HEK293 (cell line): ENCODE measurements at regions not wholly inside any gene's neighbourhood (a gene's known extent, or its start where the extent isn't known, plus 50 kb on each side); places are given as distances from the start of the nearest gene placed in this dataset.

Experiments
- CTCF ChIA-PET: fragments of 350-600 bp; formaldehyde crosslinking; extraction: SDS; loops from one replicate; lab custom pipeline; 2021; ENCODE audit warnings: antibody characterized with exemption; lab: Yijun Ruan, JAX
- POLR2A ChIA-PET: fragments of 300-600 bp; formaldehyde crosslinking; extraction: SDS; loops from one replicate; lab custom pipeline; 2020; ENCODE audit warnings: antibody characterized with exemption, inconsistent platforms; lab: Yijun Ruan, JAX
- H3K27ac ChIP-seq: fragments of 200-500 bp; sonication (Bioruptor generic); 2 replicates; pipeline ENCODE4 v1.5.1; 2014; ENCODE audit warnings: low read depth, low read length, control low read depth, inconsistent platforms; ENCODE audit errors: extremely low read depth
- H3K36me3 ChIP-seq, 2 experiments: fragments of 200-500 bp in 1 of 2; sonication (Bioruptor generic) in 1 of 2; 1 replicate in 1 of 2; 2 replicates in 1 of 2; pipeline ENCODE4 v1.5.1; 2014 to 2017; ENCODE audit warnings: inconsistent platforms in 2 of 2, low read length in 2 of 2; ENCODE audit not compliant: control insufficient read depth in 2 of 2, insufficient read depth in 1 of 2
- H3K4me1 ChIP-seq: fragments of 200-500 bp; sonication (Bioruptor generic); 2 replicates; pipeline ENCODE4 v1.5.1; 2014; ENCODE audit warnings: mild to moderate bottlenecking, low read length, inconsistent platforms; ENCODE audit not compliant: control insufficient read depth, insufficient read depth
- H3K4me3 ChIP-seq: 2 replicates; pipeline ENCODE4 v1.5.1; 2011; ENCODE audit warnings: low read depth, mild to moderate bottlenecking, control low read depth, low read length, moderate library complexity
- H3K9me3 ChIP-seq: fragments of 200-500 bp; sonication (Bioruptor generic); 2 replicates; pipeline ENCODE4 v1.5.1; 2014; ENCODE audit warnings: low read depth, low read length, inconsistent platforms; ENCODE audit not compliant: control insufficient read depth, insufficient read depth
- GLI2 ChIP-seq: fragments of 450-650 bp; formaldehyde crosslinking; IDR thresholded peaks from 2 replicates; pipeline ENCODE4; 2017; ENCODE audit warnings: missing biosample characterization, missing genetic modification characterization, low read depth, borderline replicate concordance
- GLIS2 ChIP-seq: fragments of 450-650 bp; formaldehyde crosslinking; IDR thresholded peaks from 2 replicates; pipeline ENCODE4 v1.5.1; 2016; ENCODE audit warnings: missing biosample characterization, missing genetic modification characterization
- HOXC10 ChIP-seq: sonication (generic); formaldehyde crosslinking; IDR thresholded peaks from 2 replicates; pipeline ENCODE4 v1.8.1; 2023; ENCODE audit warnings: mild to moderate bottlenecking, missing genetic modification reagents
- KLF1 ChIP-seq: fragments of 450-650 bp; formaldehyde crosslinking; IDR thresholded peaks from 2 replicates; pipeline ENCODE4 v1.5.1; 2016; ENCODE audit warnings: missing biosample characterization, missing genetic modification characterization
- MYNN ChIP-seq: fragments of 450-650 bp; formaldehyde crosslinking; IDR thresholded peaks from 2 replicates; pipeline ENCODE4 v1.5.1; 2016; ENCODE audit warnings: missing biosample characterization, missing genetic modification characterization, borderline replicate concordance
- ZBTB48 ChIP-seq: fragments of 450-650 bp; formaldehyde crosslinking; IDR thresholded peaks from 2 replicates; pipeline ENCODE4 v1.5.1; 2016; ENCODE audit warnings: missing biosample characterization, missing genetic modification characterization
- ZNF10 ChIP-seq: fragments of 450-650 bp; formaldehyde crosslinking; IDR thresholded peaks from 2 replicates; pipeline ENCODE4 v1.5.1; 2017; ENCODE audit warnings: missing biosample characterization, missing genetic modification characterization
- ZNF202 ChIP-seq: fragments of 450-650 bp; formaldehyde crosslinking; IDR thresholded peaks from 2 replicates; pipeline ENCODE4 v1.5.1; 2016; ENCODE audit warnings: missing biosample characterization, missing genetic modification characterization, borderline replicate concordance
- ZNF37A ChIP-seq: fragments of 450-650 bp; IDR thresholded peaks from 2 replicates; pipeline ENCODE4 v1.5.1; 2018; ENCODE audit warnings: missing biosample characterization, missing genetic modification characterization
- ZNF394 ChIP-seq: fragments of 450-650 bp; formaldehyde crosslinking; IDR thresholded peaks from 2 replicates; pipeline ENCODE4 v1.5.1; 2016; ENCODE audit warnings: missing biosample characterization, missing genetic modification characterization, mild to moderate bottlenecking, moderate library complexity, borderline replicate concordance
- ZNF555 ChIP-seq: fragments of 450-650 bp; formaldehyde crosslinking; conservative IDR thresholded peaks from 2 replicates; pipeline ENCODE4 v1.5.1; 2017; ENCODE audit warnings: missing biosample characterization, mild to moderate bottlenecking, missing genetic modification characterization, inconsistent platforms
- ZNF585B ChIP-seq: fragments of 450-650 bp; formaldehyde crosslinking; IDR thresholded peaks from 2 replicates; pipeline ENCODE4 v1.5.1; 2016; ENCODE audit warnings: missing biosample characterization, missing genetic modification characterization
- ZNF792 ChIP-seq: fragments of 450-650 bp; formaldehyde crosslinking; IDR thresholded peaks from 2 replicates; pipeline ENCODE4 v1.5.1; 2016; ENCODE audit warnings: missing biosample characterization, missing genetic modification characterization
- ZNF830 ChIP-seq: fragments of 450-650 bp; IDR thresholded peaks from 2 replicates; pipeline ENCODE4 v1.5.0; 2018; ENCODE audit warnings: missing biosample characterization, missing genetic modification characterization, low read depth, mild to moderate bottlenecking, moderate library complexity
- TF ChIP-seq, protein P1 (sequence below): fragments of 450-650 bp; formaldehyde crosslinking; IDR thresholded peaks from 2 replicates; pipeline ENCODE4 v1.5.1; 2016; ENCODE audit warnings: missing biosample characterization, missing genetic modification characterization
- TF ChIP-seq, protein P2 (sequence below): fragments of 450-650 bp; formaldehyde crosslinking; IDR thresholded peaks from 2 replicates; pipeline ENCODE4 v1.5.1; 2016; ENCODE audit warnings: missing biosample characterization, missing genetic modification characterization
- TF ChIP-seq, protein P3 (sequence below): fragments of 450-650 bp; formaldehyde crosslinking; IDR thresholded peaks from 2 replicates; pipeline ENCODE4 v1.5.1; 2016; ENCODE audit warnings: missing biosample characterization, missing genetic modification characterization
- TF ChIP-seq, protein P4 (sequence below): fragments of 450-650 bp; formaldehyde crosslinking; IDR thresholded peaks from 2 replicates; pipeline ENCODE4 v1.5.1; 2016; ENCODE audit warnings: missing biosample characterization, missing genetic modification characterization
- TF ChIP-seq, protein P5 (sequence below): sonication (generic); formaldehyde crosslinking; IDR thresholded peaks from 2 replicates; pipeline ENCODE4 v1.8.1; 2022; ENCODE audit warnings: mild to moderate bottlenecking, moderate library complexity, missing genetic modification reagents
- TF ChIP-seq, protein P6 (sequence below): fragments of 450-650 bp; formaldehyde crosslinking; IDR thresholded peaks from 2 replicates; pipeline ENCODE4 v1.5.1; 2017; ENCODE audit warnings: missing biosample characterization, missing genetic modification characterization

DNA sequence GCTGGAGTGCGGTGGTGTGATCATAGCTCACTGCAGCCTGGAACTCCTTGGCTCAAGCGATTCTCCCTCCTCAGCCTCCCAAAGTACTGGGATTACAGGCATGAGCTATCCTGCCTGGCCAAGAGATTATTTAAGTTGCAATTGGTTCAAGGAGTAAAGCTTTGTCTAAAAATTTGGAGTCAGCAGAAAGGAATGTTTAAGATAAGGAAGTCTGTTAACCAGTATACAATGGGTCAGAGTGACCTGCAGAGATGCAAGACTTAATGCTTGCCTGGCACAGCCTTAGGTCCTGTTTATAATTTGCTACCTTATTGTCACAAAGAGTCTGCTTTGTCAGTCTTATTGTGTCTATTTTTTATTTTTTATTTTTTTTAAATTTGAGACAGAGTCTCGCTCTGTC is 826.2 kb downstream of the NLGN4X start (continued):
- TF ChIP-seq, protein P1, sequence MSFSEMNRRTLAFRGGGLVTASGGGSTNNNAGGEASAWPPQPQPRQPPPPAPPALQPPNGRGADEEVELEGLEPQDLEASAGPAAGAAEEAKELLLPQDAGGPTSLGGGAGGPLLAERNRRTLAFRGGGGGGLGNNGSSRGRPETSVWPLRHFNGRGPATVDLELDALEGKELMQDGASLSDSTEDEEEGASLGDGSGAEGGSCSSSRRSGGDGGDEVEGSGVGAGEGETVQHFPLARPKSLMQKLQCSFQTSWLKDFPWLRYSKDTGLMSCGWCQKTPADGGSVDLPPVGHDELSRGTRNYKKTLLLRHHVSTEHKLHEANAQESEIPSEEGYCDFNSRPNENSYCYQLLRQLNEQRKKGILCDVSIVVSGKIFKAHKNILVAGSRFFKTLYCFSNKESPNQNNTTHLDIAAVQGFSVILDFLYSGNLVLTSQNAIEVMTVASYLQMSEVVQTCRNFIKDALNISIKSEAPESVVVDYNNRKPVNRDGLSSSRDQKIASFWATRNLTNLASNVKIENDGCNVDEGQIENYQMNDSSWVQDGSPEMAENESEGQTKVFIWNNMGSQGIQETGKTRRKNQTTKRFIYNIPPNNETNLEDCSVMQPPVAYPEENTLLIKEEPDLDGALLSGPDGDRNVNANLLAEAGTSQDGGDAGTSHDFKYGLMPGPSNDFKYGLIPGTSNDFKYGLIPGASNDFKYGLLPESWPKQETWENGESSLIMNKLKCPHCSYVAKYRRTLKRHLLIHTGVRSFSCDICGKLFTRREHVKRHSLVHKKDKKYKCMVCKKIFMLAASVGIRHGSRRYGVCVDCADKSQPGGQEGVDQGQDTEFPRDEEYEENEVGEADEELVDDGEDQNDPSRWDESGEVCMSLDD (tag by site-specific recombination), result no peak

DNA sequence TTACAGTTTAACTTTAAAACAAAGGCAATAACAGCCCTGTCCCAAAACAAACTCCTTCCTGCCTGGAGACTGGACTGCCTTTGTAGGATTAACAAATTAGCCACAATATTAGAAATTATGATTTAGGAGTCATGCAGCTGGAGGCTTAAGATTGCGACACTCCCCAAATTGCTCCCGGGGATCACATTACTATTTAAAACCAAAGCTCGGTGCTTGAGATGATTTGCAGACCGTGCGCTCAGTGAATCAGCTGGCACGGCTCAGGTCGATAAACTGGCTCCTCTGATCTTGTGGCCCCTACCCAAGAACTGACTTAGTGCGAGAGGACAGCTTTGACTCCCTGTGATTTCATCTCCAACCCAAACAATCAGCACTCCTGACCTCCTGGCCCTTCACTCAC is 829.3 kb downstream of the NLGN4X start:
- Histone ChIP-seq H3K27ac (no peak overlapping the region), H3K4me1 (no peaks in the 10 kb centered on the region), H3K9me3 (no peaks in the 10 kb centered on the region), H3K4me3 (no peak overlapping the region)
- TF ChIP-seq KLF1 (tag by site-specific recombination) (no peak), ZNF585B (tag by site-specific recombination) (no peak), ZNF792 (no peak), HOXC10 (CRISPR knock-in tag) (no peak), ZBTB48 (tag by site-specific recombination) (no peak), ZNF10 (no peak), ZNF37A (tag by site-specific recombination) (no peak), MYNN (tag by site-specific recombination) (no peak), ZNF394 (tag by site-specific recombination) (no peak), ZNF830 (no peak), ZNF555 (tag by site-specific recombination) (no peak), GLIS2 (no peak), GLI2 (no peak), ZNF202 (tag by site-specific recombination) (no peak)
- TF ChIP-seq, protein P2, sequence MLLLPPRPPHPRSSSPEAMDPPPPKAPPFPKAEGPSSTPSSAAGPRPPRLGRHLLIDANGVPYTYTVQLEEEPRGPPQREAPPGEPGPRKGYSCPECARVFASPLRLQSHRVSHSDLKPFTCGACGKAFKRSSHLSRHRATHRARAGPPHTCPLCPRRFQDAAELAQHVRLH, result no peak
- TF ChIP-seq, protein P3, sequence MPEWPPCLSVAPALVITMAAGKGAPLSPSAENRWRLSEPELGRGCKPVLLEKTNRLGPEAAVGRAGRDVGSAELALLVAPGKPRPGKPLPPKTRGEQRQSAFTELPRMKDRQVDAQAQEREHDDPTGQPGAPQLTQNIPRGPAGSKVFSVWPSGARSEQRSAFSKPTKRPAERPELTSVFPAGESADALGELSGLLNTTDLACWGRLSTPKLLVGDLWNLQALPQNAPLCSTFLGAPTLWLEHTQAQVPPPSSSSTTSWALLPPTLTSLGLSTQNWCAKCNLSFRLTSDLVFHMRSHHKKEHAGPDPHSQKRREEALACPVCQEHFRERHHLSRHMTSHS, result no peak
- TF ChIP-seq, protein P4, sequence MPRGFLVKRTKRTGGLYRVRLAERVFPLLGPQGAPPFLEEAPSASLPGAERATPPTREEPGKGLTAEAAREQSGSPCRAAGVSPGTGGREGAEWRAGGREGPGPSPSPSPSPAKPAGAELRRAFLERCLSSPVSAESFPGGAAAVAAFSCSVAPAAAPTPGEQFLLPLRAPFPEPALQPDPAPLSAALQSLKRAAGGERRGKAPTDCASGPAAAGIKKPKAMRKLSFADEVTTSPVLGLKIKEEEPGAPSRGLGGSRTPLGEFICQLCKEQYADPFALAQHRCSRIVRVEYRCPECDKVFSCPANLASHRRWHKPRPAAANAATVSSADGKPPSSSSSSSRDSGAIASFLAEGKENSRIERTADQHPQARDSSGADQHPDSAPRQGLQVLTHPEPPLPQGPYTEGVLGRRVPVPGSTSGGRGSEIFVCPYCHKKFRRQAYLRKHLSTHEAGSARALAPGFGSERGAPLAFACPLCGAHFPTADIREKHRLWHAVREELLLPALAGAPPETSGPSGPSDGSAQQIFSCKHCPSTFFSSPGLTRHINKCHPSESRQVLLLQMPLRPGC (tag by site-specific recombination), result no peak
- TF ChIP-seq, protein P5, sequence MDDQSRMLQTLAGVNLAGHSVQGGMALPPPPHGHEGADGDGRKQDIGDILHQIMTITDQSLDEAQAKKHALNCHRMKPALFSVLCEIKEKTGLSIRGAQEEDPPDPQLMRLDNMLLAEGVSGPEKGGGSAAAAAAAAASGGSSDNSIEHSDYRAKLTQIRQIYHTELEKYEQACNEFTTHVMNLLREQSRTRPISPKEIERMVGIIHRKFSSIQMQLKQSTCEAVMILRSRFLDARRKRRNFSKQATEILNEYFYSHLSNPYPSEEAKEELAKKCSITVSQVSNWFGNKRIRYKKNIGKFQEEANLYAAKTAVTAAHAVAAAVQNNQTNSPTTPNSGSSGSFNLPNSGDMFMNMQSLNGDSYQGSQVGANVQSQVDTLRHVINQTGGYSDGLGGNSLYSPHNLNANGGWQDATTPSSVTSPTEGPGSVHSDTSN (CRISPR knock-in tag), result no peak
- TF ChIP-seq, protein P6, sequence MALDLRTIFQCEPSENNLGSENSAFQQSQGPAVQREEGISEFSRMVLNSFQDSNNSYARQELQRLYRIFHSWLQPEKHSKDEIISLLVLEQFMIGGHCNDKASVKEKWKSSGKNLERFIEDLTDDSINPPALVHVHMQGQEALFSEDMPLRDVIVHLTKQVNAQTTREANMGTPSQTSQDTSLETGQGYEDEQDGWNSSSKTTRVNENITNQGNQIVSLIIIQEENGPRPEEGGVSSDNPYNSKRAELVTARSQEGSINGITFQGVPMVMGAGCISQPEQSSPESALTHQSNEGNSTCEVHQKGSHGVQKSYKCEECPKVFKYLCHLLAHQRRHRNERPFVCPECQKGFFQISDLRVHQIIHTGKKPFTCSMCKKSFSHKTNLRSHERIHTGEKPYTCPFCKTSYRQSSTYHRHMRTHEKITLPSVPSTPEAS (tag by site-specific recombination), result no peak
- TF ChIP-seq, all 188 proteins: peak for 0
- ChIA-PET POLR2A (no interaction called here), CTCF (no interaction called here)
- H3K36me3 ChIP-seq, result no peaks in the 10 kb centered on the region
